ENCODE measurements at regions not wholly inside any gene's neighbourhood (a gene's known extent, or its start where the extent isn't known, plus 50 kb on each side); places are given as distances from the start of the nearest gene placed in this dataset.

DNA sequence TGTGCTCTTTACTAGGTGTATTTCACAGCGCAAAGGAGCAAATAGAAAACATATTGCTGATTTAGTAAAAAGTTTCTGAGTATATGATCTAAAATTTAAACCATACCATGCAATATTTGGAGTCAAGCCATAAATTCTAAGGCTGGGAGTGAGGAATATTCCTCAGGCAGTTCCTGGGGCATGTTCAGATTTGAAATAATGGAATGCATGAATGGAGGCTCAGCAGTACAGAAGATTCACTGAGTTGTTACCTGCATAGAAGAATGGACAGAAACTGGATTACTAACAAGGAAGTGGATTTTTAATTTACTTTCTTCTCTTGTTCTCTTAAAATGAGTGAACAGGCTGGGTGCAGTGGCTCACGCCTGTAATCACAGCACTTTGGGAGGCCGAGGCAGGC is 441.0 kb upstream of the MAP2 start:
- no peaks in the 10 kb centered on the region for H3K9me3 ChIP-seq (ENCODE audit: control insufficient read depth, low read length)
- no peaks in the 10 kb centered on the region for H3K4me1 ChIP-seq (ENCODE audit: control insufficient read depth in 1 of 2, insufficient read depth in 2 of 2, low read length in 2 of 2)
- ATAC-seq (ENCODE audit: low FRiP score) (no peak), DNase-seq (no peak)
- H3K4me3 ChIP-seq (ENCODE audit: low read length in 2 of 2): no peak overlapping the region
- 94 to 96% methylated on average over 3 of the region's 3 CpGs for WGBS, 2 donors
- H3K36me3 ChIP-seq (ENCODE audit: control insufficient read depth in 1 of 2, insufficient read depth in 2 of 2, low read length in 1 of 2): no peaks in the 10 kb centered on the region
- intact Hi-C loops (cut with DNase I): no loop called here
- H3K27ac ChIP-seq (ENCODE audit: low read depth in 1 of 2, low read length in 2 of 2): no peak overlapping the region
- H3K27me3 ChIP-seq (ENCODE audit: control insufficient read depth in 1 of 2, insufficient read depth in 2 of 2, low read length in 1 of 2): no peaks in the 10 kb centered on the region

DNA sequence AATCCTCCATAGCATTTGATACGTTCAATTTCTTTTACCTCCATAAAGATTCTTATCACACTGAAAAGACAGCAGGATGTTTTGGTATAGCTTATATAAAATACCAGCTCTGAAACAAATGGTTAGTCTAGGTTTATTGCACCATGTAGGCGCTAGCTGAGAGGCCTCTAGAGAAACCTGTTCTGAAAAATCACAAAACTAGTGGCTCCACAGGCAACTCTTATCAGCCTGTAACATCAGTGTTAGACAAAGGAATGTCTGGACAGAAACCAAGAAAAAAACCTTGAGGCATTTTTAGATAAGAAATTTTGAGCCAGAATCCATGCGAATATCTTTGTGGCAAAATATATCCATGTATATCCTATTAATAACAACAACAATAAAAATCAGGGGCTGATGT is 440.4 kb upstream of the MAP2 start:
- H3K9me3 ChIP-seq (ENCODE audit: control insufficient read depth, low read length): no peaks in the 10 kb centered on the region
- no peaks in the 10 kb centered on the region for H3K27me3 ChIP-seq (ENCODE audit: control insufficient read depth in 1 of 2, insufficient read depth in 2 of 2, low read length in 1 of 2)
- no peak for DNase-seq
- H3K36me3 ChIP-seq (ENCODE audit: control insufficient read depth in 1 of 2, insufficient read depth in 2 of 2, low read length in 1 of 2): no peaks in the 10 kb centered on the region
- 22 to 35% methylated on average over 3 of the region's 3 CpGs for WGBS, 2 donors
- ATAC-seq (ENCODE audit: low FRiP score): no peak
- intact Hi-C loops (cut with DNase I): no loop called here
- no peak overlapping the region for H3K27ac ChIP-seq (ENCODE audit: low read depth in 1 of 2, low read length in 2 of 2)
- no peaks in the 10 kb centered on the region for H3K4me1 ChIP-seq (ENCODE audit: control insufficient read depth in 1 of 2, insufficient read depth in 2 of 2, low read length in 2 of 2)
- no peak overlapping the region for H3K4me3 ChIP-seq (ENCODE audit: low read length in 2 of 2)

DNA sequence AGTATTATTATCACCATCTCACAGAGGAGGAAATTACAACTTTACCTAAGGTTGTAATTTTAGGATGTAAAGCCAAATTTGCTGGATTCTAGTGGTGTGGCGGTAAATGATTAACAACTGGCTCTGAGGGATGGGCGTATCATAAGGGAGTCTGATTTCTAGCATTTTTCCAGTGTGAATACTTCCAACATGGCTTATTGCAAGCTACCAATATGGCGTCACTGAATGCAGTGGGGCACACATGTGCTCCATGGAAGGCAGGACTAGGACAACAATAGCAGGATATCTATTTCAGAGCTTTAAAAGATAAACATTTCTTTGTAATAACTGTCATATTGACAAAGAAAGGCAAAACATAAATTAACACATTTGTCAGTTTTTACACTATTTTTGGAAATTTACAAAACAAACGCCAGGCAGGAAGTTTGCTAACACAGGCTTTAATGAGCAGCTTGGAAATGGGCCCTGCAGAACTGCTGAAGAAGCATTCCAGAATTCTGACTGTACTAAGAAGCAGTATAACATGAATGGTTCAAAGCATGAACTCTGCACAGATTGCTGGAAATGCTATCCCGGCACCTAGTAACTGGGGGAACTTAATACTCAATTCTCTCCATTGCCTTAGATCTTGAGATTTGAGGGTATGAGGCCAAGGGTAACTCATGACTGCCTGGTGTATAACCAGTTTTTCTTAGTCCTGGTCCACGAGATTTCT is 439.3 kb upstream of the MAP2 start:
- DNase-seq (no peak), ATAC-seq (ENCODE audit: low FRiP score) (no peak)
- Histone ChIP-seq H3K4me3 (ENCODE audit: low read length in 2 of 2) (no peak overlapping the region), H3K4me1 (ENCODE audit: control insufficient read depth in 1 of 2, insufficient read depth in 2 of 2, low read length in 2 of 2) (no peaks in the 10 kb centered on the region), H3K27ac (ENCODE audit: low read depth in 1 of 2, low read length in 2 of 2) (no peak overlapping the region), H3K36me3 (ENCODE audit: control insufficient read depth in 1 of 2, insufficient read depth in 2 of 2, low read length in 1 of 2) (no peaks in the 10 kb centered on the region), H3K9me3 (ENCODE audit: control insufficient read depth, low read length) (peaks cover 1% of the 10 kb centered on the region), H3K27me3 (ENCODE audit: control insufficient read depth in 1 of 2, insufficient read depth in 2 of 2, low read length in 1 of 2) (no peaks in the 10 kb centered on the region)
- intact Hi-C loops (cut with DNase I): no loop called here
- 49 to 53% methylated on average over 6 of the region's 6 CpGs for WGBS, 2 donors

DNA sequence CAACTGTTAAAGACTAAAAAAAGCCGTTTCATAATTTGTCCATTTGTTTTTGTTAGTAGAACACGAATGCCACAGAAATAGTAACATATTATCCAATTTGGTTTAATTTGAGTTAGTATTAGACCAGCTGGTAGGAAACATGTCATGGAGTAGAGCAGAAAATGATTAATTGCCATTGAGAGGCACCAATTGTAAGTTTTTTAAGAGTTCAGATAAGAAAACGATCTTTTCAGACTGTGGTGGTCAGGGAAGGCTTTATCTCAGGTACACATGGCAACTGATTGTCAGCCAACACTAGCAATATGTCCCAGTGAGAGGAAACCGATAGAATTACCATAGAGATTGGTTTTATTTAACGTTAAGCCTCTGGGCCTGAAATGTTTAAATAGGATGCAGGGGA is 438.2 kb upstream of the MAP2 start:
- 22 to 29% methylated on average over 5 of the region's 5 CpGs for WGBS, 2 donors

DNA sequence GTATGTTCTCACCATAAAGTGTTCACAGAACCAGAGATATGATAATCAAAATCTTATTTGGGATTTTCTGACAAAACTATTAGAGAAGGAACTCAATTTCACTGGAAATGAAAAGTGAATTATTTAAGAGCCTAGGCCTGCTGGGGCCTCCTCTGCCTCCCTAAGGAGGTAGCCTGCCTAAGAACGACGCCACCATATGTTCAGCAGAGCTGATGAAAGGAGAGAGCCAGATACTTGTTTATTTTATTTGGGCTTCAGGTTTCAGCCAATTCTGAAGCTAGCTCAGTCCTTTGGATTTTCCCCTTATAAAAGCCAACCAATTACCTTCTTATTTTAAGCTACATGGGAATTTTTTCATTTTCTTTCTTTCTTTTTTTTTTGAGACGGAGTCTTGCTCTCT is 433.1 kb upstream of the MAP2 start:
- DNase-seq (no peak), ATAC-seq (ENCODE audit: low FRiP score) (no peak)
- H3K27ac ChIP-seq (ENCODE audit: low read depth in 1 of 2, low read length in 2 of 2): no peak overlapping the region
- intact Hi-C loops (cut with DNase I): no loop called here
- no peaks in the 10 kb centered on the region for H3K27me3 ChIP-seq (ENCODE audit: control insufficient read depth in 1 of 2, insufficient read depth in 2 of 2, low read length in 1 of 2)
- no peak overlapping the region for H3K4me3 ChIP-seq (ENCODE audit: low read length in 2 of 2)
- H3K36me3 ChIP-seq (ENCODE audit: control insufficient read depth in 1 of 2, insufficient read depth in 2 of 2, low read length in 1 of 2): no peaks in the 10 kb centered on the region
- no peaks in the 10 kb centered on the region for H3K4me1 ChIP-seq (ENCODE audit: control insufficient read depth in 1 of 2, insufficient read depth in 2 of 2, low read length in 2 of 2)
- WGBS, 2 donors: 34 to 49% methylated on average over 3 of the region's 3 CpGs
- H3K9me3 ChIP-seq (ENCODE audit: control insufficient read depth, low read length): peaks cover 1% of the 10 kb centered on the region

More for the DNA sequence above, 438.2 kb upstream of the MAP2 start:
- DNase-seq (no peak), ATAC-seq (ENCODE audit: low FRiP score) (no peak)
- Histone ChIP-seq H3K9me3 (ENCODE audit: control insufficient read depth, low read length) (peaks cover 1% of the 10 kb centered on the region), H3K27me3 (ENCODE audit: control insufficient read depth in 1 of 2, insufficient read depth in 2 of 2, low read length in 1 of 2) (no peaks in the 10 kb centered on the region), H3K4me3 (ENCODE audit: low read length in 2 of 2) (no peak overlapping the region), H3K36me3 (ENCODE audit: control insufficient read depth in 1 of 2, insufficient read depth in 2 of 2, low read length in 1 of 2) (no peaks in the 10 kb centered on the region), H3K4me1 (ENCODE audit: control insufficient read depth in 1 of 2, insufficient read depth in 2 of 2, low read length in 2 of 2) (no peaks in the 10 kb centered on the region), H3K27ac (ENCODE audit: low read depth in 1 of 2, low read length in 2 of 2) (no peak overlapping the region)
- intact Hi-C loops (cut with DNase I): no loop called here

- WGBS, 2 donors: 53 to 56% methylated on average over 2 of the region's 2 CpGs
- no peak overlapping the region for H3K27ac ChIP-seq (ENCODE audit: low read depth in 1 of 2, low read length in 2 of 2)
- intact Hi-C loops (cut with DNase I): no loop called here
- DNase-seq (no peak), ATAC-seq (ENCODE audit: low FRiP score) (no peak)
- H3K4me3 ChIP-seq (ENCODE audit: low read length in 2 of 2): no peak overlapping the region
- no peaks in the 10 kb centered on the region for H3K4me1 ChIP-seq (ENCODE audit: control insufficient read depth in 1 of 2, insufficient read depth in 2 of 2, low read length in 2 of 2)
- H3K36me3 ChIP-seq (ENCODE audit: control insufficient read depth in 1 of 2, insufficient read depth in 2 of 2, low read length in 1 of 2): no peaks in the 10 kb centered on the region
- H3K9me3 ChIP-seq (ENCODE audit: control insufficient read depth, low read length): peaks cover 3% of the 10 kb centered on the region
- H3K27me3 ChIP-seq (ENCODE audit: control insufficient read depth in 1 of 2, insufficient read depth in 2 of 2, low read length in 1 of 2): no peaks in the 10 kb centered on the region
Measured at GRCh38 chr2:208999911-209000310, 423.9 kb upstream of the MAP2 start.

DNA sequence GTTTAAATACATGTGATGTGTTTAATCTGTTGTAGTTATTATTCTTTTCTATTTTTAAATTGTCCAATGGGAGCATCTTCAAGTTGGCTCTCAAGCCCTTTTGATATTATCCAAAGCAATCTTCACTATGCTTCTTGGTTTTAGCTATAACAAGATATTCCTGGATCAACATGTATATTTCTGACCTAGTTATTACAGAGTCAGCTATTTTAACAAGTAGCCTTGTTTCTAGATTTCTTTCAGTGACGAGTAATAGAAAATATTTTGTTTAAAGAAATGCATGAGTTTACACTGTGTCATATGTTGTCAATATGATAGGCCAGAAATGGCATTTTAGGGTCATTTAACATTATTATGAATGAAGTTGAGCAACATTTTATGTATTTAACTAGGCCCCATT is 421.8 kb upstream of the MAP2 start:
- Histone ChIP-seq H3K9me3 (ENCODE audit: control insufficient read depth, low read length) (peaks cover 3% of the 10 kb centered on the region), H3K27ac (ENCODE audit: low read depth in 1 of 2, low read length in 2 of 2) (no peak overlapping the region), H3K36me3 (ENCODE audit: control insufficient read depth in 1 of 2, insufficient read depth in 2 of 2, low read length in 1 of 2) (no peaks in the 10 kb centered on the region), H3K27me3 (ENCODE audit: control insufficient read depth in 1 of 2, insufficient read depth in 2 of 2, low read length in 1 of 2) (no peaks in the 10 kb centered on the region), H3K4me1 (ENCODE audit: control insufficient read depth in 1 of 2, insufficient read depth in 2 of 2, low read length in 2 of 2) (no peaks in the 10 kb centered on the region), H3K4me3 (ENCODE audit: low read length in 2 of 2) (no peak overlapping the region)
- intact Hi-C loops (cut with DNase I): no loop called here
- WGBS, 2 donors: 59 to 69% methylated on average over 1 of the region's 1 CpG
- no peak for DNase-seq
- no peak for ATAC-seq (ENCODE audit: low FRiP score)

DNA sequence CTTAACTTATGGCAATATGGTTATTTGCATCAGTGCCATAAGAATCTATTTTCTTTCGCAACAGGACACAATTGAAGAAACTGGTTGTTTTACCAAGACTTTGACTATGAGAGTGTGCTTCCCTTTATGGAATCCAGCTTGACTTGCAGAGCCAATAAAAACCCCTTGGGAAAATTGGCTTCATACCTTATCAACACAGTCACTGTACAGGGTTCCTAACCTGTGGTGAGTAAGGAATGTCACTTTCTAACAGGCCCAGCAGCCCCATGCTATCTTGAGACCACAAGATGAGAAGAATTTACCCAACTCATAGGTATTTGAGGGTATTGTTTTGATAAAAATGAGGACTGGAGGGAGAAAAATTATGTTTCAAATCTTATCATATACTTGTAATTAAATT is 418.5 kb upstream of the MAP2 start:
- no peak overlapping the region for H3K27ac ChIP-seq (ENCODE audit: low read depth in 1 of 2, low read length in 2 of 2)
- no peak overlapping the region for H3K4me3 ChIP-seq (ENCODE audit: low read length in 2 of 2)
- ATAC-seq (ENCODE audit: low FRiP score): no peak
- no peaks in the 10 kb centered on the region for H3K36me3 ChIP-seq (ENCODE audit: control insufficient read depth in 1 of 2, insufficient read depth in 2 of 2, low read length in 1 of 2)
- no peaks in the 10 kb centered on the region for H3K4me1 ChIP-seq (ENCODE audit: control insufficient read depth in 1 of 2, insufficient read depth in 2 of 2, low read length in 2 of 2)
- intact Hi-C loops (cut with DNase I): no loop called here
- H3K9me3 ChIP-seq (ENCODE audit: control insufficient read depth, low read length): peaks cover 3% of the 10 kb centered on the region
- DNase-seq: no peak
- H3K27me3 ChIP-seq (ENCODE audit: control insufficient read depth in 1 of 2, insufficient read depth in 2 of 2, low read length in 1 of 2): no peaks in the 10 kb centered on the region
- WGBS, 2 donors: 91 to 97% methylated on average over 1 of the region's 1 CpG

- intact Hi-C loops (cut with DNase I): no loop called here
- Histone ChIP-seq H3K36me3 (ENCODE audit: control insufficient read depth in 1 of 2, insufficient read depth in 2 of 2, low read length in 1 of 2) (no peaks in the 10 kb centered on the region), H3K9me3 (ENCODE audit: control insufficient read depth, low read length) (peaks cover 3% of the 10 kb centered on the region), H3K27ac (ENCODE audit: low read depth in 1 of 2, low read length in 2 of 2) (no peak overlapping the region), H3K4me1 (ENCODE audit: control insufficient read depth in 1 of 2, insufficient read depth in 2 of 2, low read length in 2 of 2) (no peaks in the 10 kb centered on the region), H3K27me3 (ENCODE audit: control insufficient read depth in 1 of 2, insufficient read depth in 2 of 2, low read length in 1 of 2) (no peaks in the 10 kb centered on the region), H3K4me3 (ENCODE audit: low read length in 2 of 2) (no peak overlapping the region)
- DNase-seq (no peak), ATAC-seq (ENCODE audit: low FRiP score) (no peak)
- WGBS, 2 donors: 85 to 87% methylated on average over 2 of the region's 2 CpGs
Measured at GRCh38 chr2:209008636-209009287, 415.1 kb upstream of the MAP2 start.

Measured in aorta (tissue), 5 donors.